Calu3 (cell line): ENCODE measurements at regions not wholly inside any gene's neighbourhood (a gene's known extent, or its start where the extent isn't known, plus 50 kb on each side); places are given as distances from the start of the nearest gene placed in this dataset.

Experiments
- BruUV-seq: library from RNA; stranded (reverse); fragments of 400-500 nt; replicated peaks from 2 replicates; lab custom pipeline; 2021; lab: Mats Ljungman, UMichigan
- CTCF ChIA-PET: fragments of 300-600 bp; sonication (Branson Sonifier 250); formaldehyde crosslinking; loops from one replicate; lab custom pipeline; 2022; ENCODE audit warnings: antibody characterized with exemption; lab: Charles Lee
- DNase-seq: peaks from one replicate; pipeline ENCODE4 v3.0.0; 2022
- H3K27ac Mint-ChIP-seq: one replicate; pipeline ENCODE4 v1.8.0; 2022; ENCODE audit warnings: mixed read lengths; ENCODE audit not compliant: unreplicated experiment
- H3K27me3 Mint-ChIP-seq: one replicate; pipeline ENCODE4 v1.8.0; 2022; ENCODE audit warnings: mixed read lengths; ENCODE audit not compliant: unreplicated experiment
- H3K36me3 Mint-ChIP-seq: one replicate; pipeline ENCODE4 v1.8.0; 2022; ENCODE audit warnings: mild to moderate bottlenecking, moderate library complexity, mixed read lengths; ENCODE audit not compliant: insufficient read depth, unreplicated experiment
- H3K4me1 Mint-ChIP-seq: one replicate; pipeline ENCODE4 v1.8.0; 2022; ENCODE audit warnings: mild to moderate bottlenecking, low read depth, mixed read lengths; ENCODE audit not compliant: unreplicated experiment
- H3K4me3 Mint-ChIP-seq: one replicate; pipeline ENCODE4 v1.8.0; 2022; ENCODE audit warnings: mild to moderate bottlenecking, low read depth, moderate library complexity, mixed read lengths; ENCODE audit not compliant: unreplicated experiment
- H3K9me3 Mint-ChIP-seq: one replicate; pipeline ENCODE4 v1.8.0; 2022; ENCODE audit warnings: low read depth, mixed read lengths; ENCODE audit not compliant: unreplicated experiment
- intact Hi-C: fragments of 100-400 bp; cut with micrococcal nuclease; formaldehyde crosslinking; loops from one replicate; pipeline ENCODE4 v1.10.0; 2022; ENCODE audit not compliant: unreplicated experiment
- TF ChIP-seq, protein P1 (sequence below): fragments of 200-600 bp; IDR thresholded peaks from one replicate; pipeline ENCODE4 v1.8.0; 2022; ENCODE audit warnings: antibody characterized with exemption; ENCODE audit not compliant: unreplicated experiment

DNA sequence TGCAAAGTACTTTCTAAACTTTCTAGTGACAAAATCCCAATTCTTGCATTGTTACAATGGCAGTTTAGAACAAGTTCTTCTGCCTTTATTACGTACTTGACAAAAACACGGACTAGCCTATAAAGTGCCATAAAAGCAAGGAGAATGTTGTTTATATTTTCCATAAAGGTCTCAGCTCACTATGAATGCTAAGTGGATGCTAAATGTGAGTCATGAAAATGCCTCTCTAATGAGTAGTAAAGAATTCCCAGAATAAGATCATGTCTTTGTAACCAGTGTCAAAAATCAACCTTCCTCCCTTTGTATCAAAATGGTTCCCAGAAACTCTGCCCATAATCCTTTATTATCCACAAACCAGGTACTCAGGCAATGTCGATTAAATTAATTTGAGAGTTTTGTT, 539.8 kb upstream of the SLIT2 start:
- Mint-ChIP-seq H3K4me1 (no peaks in the 10 kb centered on the region), H3K4me3 (no peak overlapping the region), H3K36me3 (no peaks in the 10 kb centered on the region), H3K27me3 (no peaks in the 10 kb centered on the region), H3K27ac (no peak overlapping the region), H3K9me3 (peaks cover 2% of the 10 kb centered on the region)
- TF ChIP-seq, protein P1, sequence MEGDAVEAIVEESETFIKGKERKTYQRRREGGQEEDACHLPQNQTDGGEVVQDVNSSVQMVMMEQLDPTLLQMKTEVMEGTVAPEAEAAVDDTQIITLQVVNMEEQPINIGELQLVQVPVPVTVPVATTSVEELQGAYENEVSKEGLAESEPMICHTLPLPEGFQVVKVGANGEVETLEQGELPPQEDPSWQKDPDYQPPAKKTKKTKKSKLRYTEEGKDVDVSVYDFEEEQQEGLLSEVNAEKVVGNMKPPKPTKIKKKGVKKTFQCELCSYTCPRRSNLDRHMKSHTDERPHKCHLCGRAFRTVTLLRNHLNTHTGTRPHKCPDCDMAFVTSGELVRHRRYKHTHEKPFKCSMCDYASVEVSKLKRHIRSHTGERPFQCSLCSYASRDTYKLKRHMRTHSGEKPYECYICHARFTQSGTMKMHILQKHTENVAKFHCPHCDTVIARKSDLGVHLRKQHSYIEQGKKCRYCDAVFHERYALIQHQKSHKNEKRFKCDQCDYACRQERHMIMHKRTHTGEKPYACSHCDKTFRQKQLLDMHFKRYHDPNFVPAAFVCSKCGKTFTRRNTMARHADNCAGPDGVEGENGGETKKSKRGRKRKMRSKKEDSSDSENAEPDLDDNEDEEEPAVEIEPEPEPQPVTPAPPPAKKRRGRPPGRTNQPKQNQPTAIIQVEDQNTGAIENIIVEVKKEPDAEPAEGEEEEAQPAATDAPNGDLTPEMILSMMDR, result no peak
- BruUV-seq, result no TSS peak
- intact Hi-C loops, result no loop called here
- DNase-seq, result no peak
- CTCF ChIA-PET, result no interaction called here

DNA sequence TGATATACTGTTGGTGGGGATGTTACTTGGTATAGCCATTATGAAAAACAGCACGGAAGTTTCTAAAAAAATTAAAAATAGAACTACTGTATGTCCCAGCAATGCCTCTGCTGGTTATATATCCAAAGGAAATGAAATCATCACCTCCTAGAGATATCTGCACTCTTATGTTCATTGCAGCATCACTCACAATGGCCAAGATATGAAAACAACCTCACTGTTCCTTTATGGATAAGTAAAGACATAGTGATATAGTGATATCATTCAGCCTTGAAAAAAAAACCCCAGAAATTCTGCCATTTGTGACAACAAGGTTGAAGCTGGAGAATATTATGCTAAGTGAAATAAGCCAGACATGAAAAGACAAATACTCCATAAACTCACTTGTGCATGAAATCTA, 543.8 kb upstream of the SLIT2 start:
- intact Hi-C loops, result no loop called here
- no peak overlapping the region for H3K27ac Mint-ChIP-seq
- no peak overlapping the region for H3K4me3 Mint-ChIP-seq
- CTCF ChIA-PET, result no interaction called here
- H3K9me3 Mint-ChIP-seq, result peaks cover 2% of the 10 kb centered on the region
- no peak for DNase-seq
- no peaks in the 10 kb centered on the region for H3K27me3 Mint-ChIP-seq
- H3K4me1 Mint-ChIP-seq, result no peaks in the 10 kb centered on the region
- no TSS peak for BruUV-seq
- H3K36me3 Mint-ChIP-seq, result no peaks in the 10 kb centered on the region
- TF ChIP-seq, protein P1, result no peak

DNA sequence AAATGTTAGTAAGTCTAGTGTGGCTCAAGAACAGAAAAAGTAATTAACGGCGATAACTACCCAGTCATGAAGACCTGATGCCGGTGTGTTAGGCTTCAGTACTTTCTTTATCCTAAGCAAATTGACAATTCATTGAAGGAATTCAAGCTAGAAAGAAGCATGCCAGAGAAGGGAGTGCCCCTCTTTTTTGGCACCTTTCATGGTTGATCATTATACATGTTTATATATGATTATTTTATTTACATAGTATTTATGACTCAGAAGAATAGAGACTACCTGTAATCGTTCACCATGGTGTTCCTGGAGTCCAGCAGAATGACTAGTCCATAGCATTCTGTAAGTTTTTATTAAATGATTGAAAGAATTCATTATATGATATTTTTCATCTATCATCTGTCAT, 548.3 kb upstream of the SLIT2 start:
- BruUV-seq, result no TSS peak
- no peak overlapping the region for H3K4me3 Mint-ChIP-seq
- H3K36me3 Mint-ChIP-seq, result no peaks in the 10 kb centered on the region
- no peaks in the 10 kb centered on the region for H3K4me1 Mint-ChIP-seq
- CTCF ChIA-PET, result no interaction called here
- H3K27ac Mint-ChIP-seq, result no peak overlapping the region
- H3K9me3 Mint-ChIP-seq, result peaks cover 2% of the 10 kb centered on the region
- no peak for DNase-seq
- H3K27me3 Mint-ChIP-seq, result no peaks in the 10 kb centered on the region
- intact Hi-C loops, result no loop called here
- TF ChIP-seq, protein P1, result no peak

- no TSS peak for BruUV-seq
- TF ChIP-seq, protein P1, result no peak
These were observed 550.7 kb upstream of the SLIT2 start for GRCh38 chr4:19700992-19701391.

More at GRCh38 chr4:19700992-19701391, 550.7 kb upstream of the SLIT2 start:
- H3K27me3 Mint-ChIP-seq, result no peaks in the 10 kb centered on the region
- H3K36me3 Mint-ChIP-seq, result no peaks in the 10 kb centered on the region
- no peak for DNase-seq
- no peak overlapping the region for H3K27ac Mint-ChIP-seq
- CTCF ChIA-PET, result no interaction called here
- H3K9me3 Mint-ChIP-seq, result peaks cover 2% of the 10 kb centered on the region
- intact Hi-C loops, result no loop called here
- H3K4me1 Mint-ChIP-seq, result no peaks in the 10 kb centered on the region
- H3K4me3 Mint-ChIP-seq, result no peak overlapping the region
